Left lung (tissue), 4 donors: ENCODE measurements at regions not wholly inside any gene's neighbourhood (a gene's known extent, or its start where the extent isn't known, plus 50 kb on each side); places are given as distances from the start of the nearest gene placed in this dataset.
"Not testable (repeated sequence)": the region's sequence is repeated elsewhere in the genome, so short reads cannot be mapped to it uniquely, and the experiment has no call there.

ENCODE experiments used
- ATAC-seq: fragments of 200-7000 bp; cut with Tn5 transposase; one replicate; pipeline ENCODE4 v1.9.1; 2020; ENCODE audit warnings: moderate library complexity
- DNase-seq, 4 donors: peaks; one replicate each; pipeline ENCODE4 v3.0.0-alpha.2; 2013 to 2020
- H3K27ac ChIP-seq, 2 donors: fragments of 200-600 bp; sonication (generic) in 1 of 2; one replicate each; pipeline versions ENCODE4 v1.5.0 to v1.8.0; 2020 to 2021
- H3K27me3 ChIP-seq, 2 donors: fragments of 200-600 bp; sonication (generic) in 1 of 2; one replicate each; pipeline versions ENCODE4 v1.5.0 to v1.8.0; 2020 to 2021
- H3K36me3 ChIP-seq, 2 donors: fragments of 200-600 bp; sonication (generic) in 1 of 2; one replicate each; pipeline versions ENCODE4 v1.5.0 to v1.8.0; 2020 to 2021
- H3K4me1 ChIP-seq, 2 donors: fragments of 200-600 bp; one replicate each; pipeline ENCODE4 v1.8.0; 2021
- H3K4me3 ChIP-seq, 2 donors: fragments of 200-600 bp; sonication (generic) in 1 of 2; one replicate each; pipeline versions ENCODE4 v1.5.0 to v1.8.0; 2020 to 2021; ENCODE audit warnings: mild to moderate bottlenecking in 1 of 2
- H3K9me3 ChIP-seq, 2 donors: fragments of 200-600 bp; sonication (generic) in 1 of 2; one replicate each; pipeline versions ENCODE4 v1.5.0 to v1.8.0; 2020 to 2021
- intact Hi-C, 2 donors: fragments of 100-400 bp; cut with DNase I; formaldehyde crosslinking; loops; one replicate each; pipeline versions ENCODE4 v1.11.2 to v1.14.2; 2022
- donor health status: DM: no; HTN: yes; CAD: no.
- donor health status: DM: no; HTN: no; CAD: no.

GRCh38 chr5:177664737-177665136, 64.8 kb downstream of the B4GALT7 start:
- ATAC-seq, H3K36me3 ChIP-seq, H3K4me3 ChIP-seq, H3K9me3 ChIP-seq, H3K27ac ChIP-seq, H3K4me1 ChIP-seq, intact Hi-C loops, DNase-seq, H3K27me3 ChIP-seq: not testable (repeated sequence)

- H3K36me3 ChIP-seq, intact Hi-C loops, H3K4me3 ChIP-seq, H3K27me3 ChIP-seq, H3K27ac ChIP-seq, ATAC-seq, H3K9me3 ChIP-seq, H3K4me1 ChIP-seq, DNase-seq: not testable (repeated sequence)
Observed at GRCh38 chr5:177665172-177665571, 65.2 kb downstream of the B4GALT7 start.

GRCh38 chr5:177665960-177666359, 66.0 kb downstream of the B4GALT7 start:
- ATAC-seq, H3K4me3 ChIP-seq, intact Hi-C loops: not testable (repeated sequence)

GRCh38 chr5:177671035-177671754, 71.3 kb downstream of the B4GALT7 start:
- DNase-seq, H3K4me1 ChIP-seq, H3K27me3 ChIP-seq, H3K36me3 ChIP-seq, H3K27ac ChIP-seq, intact Hi-C loops, H3K9me3 ChIP-seq: not testable (repeated sequence)
- peak overlapping the region in 1 of 2 donors; percentile 28 for H3K4me3 ChIP-seq
- peak; percentile 71 for ATAC-seq

More at GRCh38 chr5:177665960-177666359, 66.0 kb downstream of the B4GALT7 start:
- H3K27ac ChIP-seq, H3K4me1 ChIP-seq, DNase-seq, H3K36me3 ChIP-seq, H3K9me3 ChIP-seq, H3K27me3 ChIP-seq: not testable (repeated sequence)

- H3K27me3 ChIP-seq, H3K4me1 ChIP-seq, intact Hi-C loops, H3K36me3 ChIP-seq, H3K9me3 ChIP-seq: not testable (repeated sequence)
- Histone ChIP-seq H3K27ac (peak overlapping the region in 1 of 2 donors; percentile 68), H3K4me3 (peak overlapping the region; percentile 15 to 54)
- DNase-seq: peak in 3 of 4 donors; percentile 8 to 96 (median 80)
- peak; percentile 90 for ATAC-seq
Observed at GRCh38 chr5:177671755-177672690, 72.1 kb downstream of the B4GALT7 start.
